GM18499 (cell line): ENCODE measurements at regions not wholly inside any gene's neighbourhood (a gene's known extent, or its start where the extent isn't known, plus 50 kb on each side); places are given as distances from the start of the nearest gene placed in this dataset.

Experiments
- ATAC-seq: cut with Tn5 transposase; IDR thresholded peaks from one replicate; pipeline ENCODE4 v1.9.1; 2021; ENCODE audit warnings: moderate number of reproducible peaks; ENCODE audit not compliant: insufficient read depth, unreplicated experiment

DNA sequence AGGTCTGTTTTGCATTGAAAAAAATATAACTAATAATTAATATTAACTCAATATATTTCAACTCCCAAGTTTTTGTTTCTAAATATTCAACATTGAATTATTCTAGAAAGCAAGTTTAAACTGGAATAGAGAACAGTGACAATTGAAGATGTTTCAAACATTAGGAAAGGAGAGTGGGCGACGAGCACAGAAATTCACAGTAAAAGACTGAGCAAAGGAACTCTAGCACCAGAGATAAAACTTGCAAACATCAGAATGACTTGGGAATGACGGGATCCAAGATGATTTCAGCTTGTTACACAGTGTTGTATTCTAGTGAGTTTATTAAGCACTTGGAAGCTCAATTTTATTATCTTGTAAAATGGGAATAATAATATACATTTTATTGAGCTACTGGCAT is 56.6 kb upstream of the CNTN5 start:
- no peak for ATAC-seq

- ATAC-seq: no peak
Measured at GRCh38 chr11:98965358-98965757, 55.4 kb upstream of the CNTN5 start.

- ATAC-seq: no peak
Measured at GRCh38 chr11:98965775-98966174, 55.0 kb upstream of the CNTN5 start.

- no peak for ATAC-seq
Measured at GRCh38 chr11:98967005-98967404, 53.7 kb upstream of the CNTN5 start.
